ENCODE measurements at regions not wholly inside any gene's neighbourhood (a gene's known extent, or its start where the extent isn't known, plus 50 kb on each side); places are given as distances from the start of the nearest gene placed in this dataset.

GRCh38 chr22:48596111-48596850 is 1231.4 kb downstream of the BRD1 start:
- POLR2A ChIA-PET = no interaction called here
- no peaks in the 10 kb centered on the region for H3K79me2 ChIP-seq (ENCODE audit: insufficient read depth, low read length)
- intact Hi-C loops (cut with micrococcal nuclease) = no loop called here
- ATAC-seq (no peak), DNase-seq (ENCODE audit: low read depth, low spot score) (no peak)
- no peak overlapping the region for H3K4me2 ChIP-seq (ENCODE audit: low read length)
- H3K36me3 ChIP-seq (ENCODE audit: control insufficient read depth in 1 of 2, insufficient read depth in 2 of 2, low read length in 2 of 2) = no peaks in the 10 kb centered on the region
- no peak for TF ChIP-seq EGR1 (IDR thresholded peaks at IDR 0.05; ENCODE audit: low read depth)
- no peak for TF ChIP-seq POLR2A (IDR thresholded peaks at IDR 0.05; ENCODE audit: borderline replicate concordance, extremely low read depth, insufficient read depth, insufficient read length)
- no peak for TF ChIP-seq ZNF274 (IDR thresholded peaks at IDR 0.05; ENCODE audit: low read depth, low read length)
- TF ChIP-seq EZH2 (IDR thresholded peaks at IDR 0.05) = no peak
- TF ChIP-seq ELF1 (IDR thresholded peaks at IDR 0.05; ENCODE audit: borderline replicate concordance, low read depth) = no peak
- H3K27me3 ChIP-seq (ENCODE audit: insufficient read depth, low read length) = no peaks in the 10 kb centered on the region
- H3K27ac ChIP-seq (ENCODE audit: low read depth, low read length) = no peak overlapping the region
- H3K9ac ChIP-seq (ENCODE audit: low read length) = no peak overlapping the region
- no TSS peak for BruUV-seq (replicated peaks)
- no peaks in the 10 kb centered on the region for H3K4me1 ChIP-seq (ENCODE audit: control insufficient read depth in 1 of 2, insufficient read depth in 2 of 2, low read length in 2 of 2)
- no peak overlapping the region for H2AFZ ChIP-seq (ENCODE audit: low read depth, low read length, poor library complexity, severe bottlenecking)
- RAD21 ChIA-PET (ENCODE audit: low non-redundant PET in 1 of 2, low total read pairs in 2 of 2, uncharacterized antibody in 2 of 2, unreplicated experiment in 2 of 2) = no interaction called here
- H3K9me2 ChIP-seq (ENCODE audit: insufficient read depth) = no peaks in the 10 kb centered on the region
- no peaks in the 10 kb centered on the region; a peak in 1 of 4 replicates for H3K9me3 ChIP-seq (ENCODE audit: control insufficient read depth in 1 of 2, insufficient read depth in 1 of 2, low read depth in 1 of 2, low read length in 2 of 2)
- no peaks in the 10 kb centered on the region for H4K20me1 ChIP-seq (ENCODE audit: insufficient read depth)
- CTCF ChIA-PET = no interaction called here
- no peak overlapping the region for H3K4me3 ChIP-seq (replicated peaks in 1 of 2; ENCODE audit: low read depth in 1 of 2, low read length in 2 of 2)

DNA sequence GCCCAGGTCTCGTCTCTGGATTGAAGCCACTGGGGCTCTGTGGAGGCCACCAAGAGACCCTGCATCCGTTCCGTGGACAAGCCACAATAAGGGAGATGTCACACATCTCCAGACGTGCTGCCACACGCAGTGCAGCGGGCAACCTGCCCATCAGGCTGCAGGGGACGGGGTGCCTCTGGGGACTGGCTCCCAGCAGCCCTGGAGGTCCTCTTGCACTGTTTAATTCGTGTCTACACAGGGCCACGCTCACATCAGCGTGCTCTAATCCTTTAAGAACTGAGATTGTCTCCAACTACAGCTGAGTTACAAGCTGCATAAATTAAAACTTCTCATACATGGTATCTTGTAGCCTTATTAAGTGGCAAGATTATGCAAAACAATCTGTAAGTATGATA is 1232.2 kb downstream of the BRD1 start:
- H3K4me1 ChIP-seq (ENCODE audit: control insufficient read depth in 1 of 2, insufficient read depth in 2 of 2, low read length in 2 of 2) = no peaks in the 10 kb centered on the region
- no peaks in the 10 kb centered on the region for H3K27me3 ChIP-seq (ENCODE audit: insufficient read depth, low read length)
- H2AFZ ChIP-seq (ENCODE audit: low read depth, low read length, poor library complexity, severe bottlenecking) = no peak overlapping the region
- H3K79me2 ChIP-seq (ENCODE audit: insufficient read depth, low read length) = no peaks in the 10 kb centered on the region
- H3K9me3 ChIP-seq (ENCODE audit: control insufficient read depth in 1 of 2, insufficient read depth in 1 of 2, low read depth in 1 of 2, low read length in 2 of 2) = no peaks in the 10 kb centered on the region; a peak in 1 of 4 replicates
- H3K36me3 ChIP-seq (ENCODE audit: control insufficient read depth in 1 of 2, insufficient read depth in 2 of 2, low read length in 2 of 2) = no peaks in the 10 kb centered on the region
- DNase-seq (ENCODE audit: low read depth, low spot score) (no peak), ATAC-seq (no peak)
- CTCF ChIA-PET = no interaction called here
- no peak for TF ChIP-seq EZH2phosphoT487 (IDR thresholded peaks at IDR 0.05; ENCODE audit: borderline replicate concordance)
- TF ChIP-seq SIN3A (IDR thresholded peaks at IDR 0.05; ENCODE audit: low read depth) = no peak
- TF ChIP-seq CEBPB (IDR thresholded peaks at IDR 0.05; ENCODE audit: low read depth) = no peak
- TF ChIP-seq POLR2A (IDR thresholded peaks at IDR 0.05; ENCODE audit: borderline replicate concordance, extremely low read depth, insufficient read depth, insufficient read length) = no peak
- TF ChIP-seq SP1 (IDR thresholded peaks at IDR 0.05; ENCODE audit: low read depth) = no peak
- no peak for TF ChIP-seq SRF (IDR thresholded peaks at IDR 0.05; ENCODE audit: low read depth)
- TF ChIP-seq, protein P1, sequence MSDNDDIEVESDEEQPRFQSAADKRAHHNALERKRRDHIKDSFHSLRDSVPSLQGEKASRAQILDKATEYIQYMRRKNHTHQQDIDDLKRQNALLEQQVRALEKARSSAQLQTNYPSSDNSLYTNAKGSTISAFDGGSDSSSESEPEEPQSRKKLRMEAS (IDR thresholded peaks at IDR 0.05) = no peak
- no peak overlapping the region for H3K27ac ChIP-seq (ENCODE audit: low read depth, low read length)
- BruUV-seq (replicated peaks) = no TSS peak
- no peak overlapping the region for H3K4me2 ChIP-seq (ENCODE audit: low read length)
- POLR2A ChIA-PET = no interaction called here
- no peaks in the 10 kb centered on the region for H4K20me1 ChIP-seq (ENCODE audit: insufficient read depth)
- H3K4me3 ChIP-seq (replicated peaks in 1 of 2; ENCODE audit: low read depth in 1 of 2, low read length in 2 of 2) = no peak overlapping the region
- RAD21 ChIA-PET (ENCODE audit: low non-redundant PET in 1 of 2, low total read pairs in 2 of 2, uncharacterized antibody in 2 of 2, unreplicated experiment in 2 of 2) = no interaction called here
- no peak overlapping the region for H3K9ac ChIP-seq (ENCODE audit: low read length)
- no peaks in the 10 kb centered on the region for H3K9me2 ChIP-seq (ENCODE audit: insufficient read depth)
- intact Hi-C loops (cut with micrococcal nuclease) = no loop called here
